Immature natural killer cell (primary cell): ENCODE measurements at regions not wholly inside any gene's neighbourhood (a gene's known extent, or its start where the extent isn't known, plus 50 kb on each side); places are given as distances from the start of the nearest gene placed in this dataset.
"Not testable (repeated sequence)": the region's sequence is repeated elsewhere in the genome, so short reads cannot be mapped to it uniquely, and the experiment has no call there.

Source experiments
- DNase-seq, 3 donors: peaks; one replicate each; pipeline ENCODE4 v3.0.0; 2022; ENCODE audit warnings: mixed read lengths in 1 of 3
- H3K27ac Mint-ChIP-seq, 6 donors: one replicate each; pipeline ENCODE4 v1.8.0; 2020; ENCODE audit warnings: mixed read lengths in 6 of 6, mild to moderate bottlenecking in 5 of 6, inconsistent platforms in 4 of 6, moderate library complexity in 3 of 6
- H3K27me3 Mint-ChIP-seq, 3 donors: one replicate each; pipeline ENCODE4 v1.8.0; 2020 to 2021; ENCODE audit warnings: low read depth in 3 of 3, mild to moderate bottlenecking in 3 of 3, mixed read lengths in 3 of 3, moderate library complexity in 3 of 3, inconsistent platforms in 1 of 3
- H3K36me3 Mint-ChIP-seq, 3 donors: one replicate each; pipeline ENCODE4 v1.8.0; 2020; ENCODE audit warnings: mixed read lengths in 3 of 3, inconsistent platforms in 2 of 3, mild to moderate bottlenecking in 2 of 3
- H3K4me1 Mint-ChIP-seq, 2 donors: one replicate each; pipeline ENCODE4 v1.8.0; 2020; ENCODE audit warnings: inconsistent platforms in 2 of 2, mild to moderate bottlenecking in 2 of 2, mixed read lengths in 2 of 2, moderate library complexity in 1 of 2
- H3K4me3 Mint-ChIP-seq, 5 donors: one replicate each; pipeline ENCODE4 v1.8.0; 2020; ENCODE audit warnings: mild to moderate bottlenecking in 5 of 5, mixed read lengths in 5 of 5, inconsistent platforms in 3 of 5, moderate library complexity in 3 of 5
- H3K9me3 Mint-ChIP-seq, 6 donors: one replicate each; pipeline ENCODE4 v1.8.0; 2020; ENCODE audit warnings: mild to moderate bottlenecking in 6 of 6, mixed read lengths in 6 of 6, inconsistent platforms in 4 of 6, moderate library complexity in 3 of 6

GRCh38 chr7:115637128-115637527 is 393.4 kb downstream of the TFEC start:
- H3K4me1 Mint-ChIP-seq, result no peaks in the 10 kb centered on the region
- DNase-seq, result no peak
- H3K9me3 Mint-ChIP-seq, result peaks cover 2 to 8% (median 3%) of the 10 kb centered on the region in 6 donors
- H3K4me3 Mint-ChIP-seq, result no peak overlapping the region
- H3K36me3 Mint-ChIP-seq, result no peaks in the 10 kb centered on the region
- H3K27me3 Mint-ChIP-seq, result peaks cover 0 to 5% (median 2%) of the 10 kb centered on the region in 3 donors
- H3K27ac Mint-ChIP-seq, result no peak overlapping the region

- Mint-ChIP-seq H3K36me3 (no peaks in the 10 kb centered on the region), H3K4me1 (no peaks in the 10 kb centered on the region), H3K4me3 (no peak overlapping the region), H3K27me3 (peaks cover 0 to 5% (median 0%) of the 10 kb centered on the region in 3 donors), H3K9me3 (peaks cover 0 to 4% (median 2%) of the 10 kb centered on the region in 6 donors), H3K27ac (no peak overlapping the region)
- DNase-seq, result no peak
Observed at GRCh38 chr7:115635876-115636275, 394.7 kb downstream of the TFEC start.

GRCh38 chr7:115635376-115635775 is 395.2 kb downstream of the TFEC start:
- no peak overlapping the region for H3K27ac Mint-ChIP-seq
- H3K36me3 Mint-ChIP-seq, result no peaks in the 10 kb centered on the region
- H3K4me1 Mint-ChIP-seq, result no peaks in the 10 kb centered on the region
- DNase-seq, result no peak
- peaks cover 0 to 5% (median 0%) of the 10 kb centered on the region in 3 donors for H3K27me3 Mint-ChIP-seq
- no peak overlapping the region for H3K4me3 Mint-ChIP-seq
- H3K9me3 Mint-ChIP-seq, result peaks cover 0 to 3% (median under 1%) of the 10 kb centered on the region in 6 donors

DNA sequence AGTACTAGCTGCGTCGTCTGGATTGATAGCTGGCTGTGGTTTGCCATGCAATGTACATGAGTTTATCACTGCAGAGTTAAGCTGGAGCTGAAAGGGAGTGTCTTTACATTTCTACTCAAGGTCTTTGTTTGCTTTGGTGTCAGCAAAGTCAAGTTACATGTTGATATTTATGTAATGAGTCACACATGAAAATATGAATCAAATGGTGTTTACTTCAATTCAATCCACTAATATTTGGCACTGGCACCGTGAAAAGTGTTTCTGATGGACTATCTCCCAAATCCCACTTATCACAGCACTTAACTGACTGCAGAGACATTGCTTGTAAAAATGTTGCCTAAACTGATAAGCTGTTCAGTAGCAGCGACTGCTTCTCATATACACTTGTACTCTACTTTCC is 395.9 kb downstream of the TFEC start:
- Mint-ChIP-seq H3K9me3 (peaks cover 0 to 2% (median 0%) of the 10 kb centered on the region in 6 donors), H3K4me3 (no peak overlapping the region), H3K4me1 (no peaks in the 10 kb centered on the region), H3K36me3 (no peaks in the 10 kb centered on the region), H3K27me3 (peaks cover 0 to 3% (median 0%) of the 10 kb centered on the region in 3 donors), H3K27ac (no peak overlapping the region)
- DNase-seq, result no peak

- H3K36me3 Mint-ChIP-seq, result no peaks in the 10 kb centered on the region
- H3K9me3 Mint-ChIP-seq, result peaks cover 0 to under 1% (median 0%) of the 10 kb centered on the region in 6 donors
- no peak overlapping the region for H3K27ac Mint-ChIP-seq
- no peaks in the 10 kb centered on the region for H3K4me1 Mint-ChIP-seq
- H3K27me3 Mint-ChIP-seq, result peaks cover 0 to 3% (median 0%) of the 10 kb centered on the region in 3 donors
- H3K4me3 Mint-ChIP-seq, result no peak overlapping the region
- DNase-seq, result no peak
Observed at GRCh38 chr7:115632636-115633035, 397.9 kb downstream of the TFEC start.

DNA sequence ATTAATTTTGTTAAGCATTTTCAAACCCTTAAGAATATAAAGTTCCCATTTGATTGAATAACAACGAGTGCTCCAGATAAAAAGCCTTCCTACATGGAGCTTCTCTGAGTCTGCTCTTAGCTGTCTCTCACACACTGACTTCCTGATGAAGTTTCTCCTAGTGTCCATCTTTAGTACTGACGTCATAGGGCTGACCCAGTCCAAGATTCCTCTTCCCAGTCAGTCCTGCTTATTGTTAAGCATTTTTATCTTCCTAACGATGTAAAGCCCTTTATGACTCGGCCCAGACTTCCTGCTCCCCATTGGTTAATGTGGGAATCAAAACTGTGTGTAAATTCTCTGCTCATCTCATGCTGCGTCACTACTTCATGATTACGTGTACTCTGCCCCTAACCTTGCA is 398.8 kb downstream of the TFEC start:
- Mint-ChIP-seq H3K4me1 (no peaks in the 10 kb centered on the region), H3K9me3 (no peaks in the 10 kb centered on the region), H3K4me3 (no peak overlapping the region), H3K36me3 (no peaks in the 10 kb centered on the region), H3K27ac (no peak overlapping the region), H3K27me3 (peaks cover 0 to 3% (median 0%) of the 10 kb centered on the region in 3 donors)
- no peak for DNase-seq

GRCh38 chr7:115630049-115630448 is 400.5 kb downstream of the TFEC start:
- DNase-seq, result no peak
- Mint-ChIP-seq H3K4me3 (no peak overlapping the region), H3K36me3 (no peaks in the 10 kb centered on the region), H3K27ac (no peak overlapping the region), H3K27me3 (peaks cover 0 to 3% (median 0%) of the 10 kb centered on the region in 3 donors), H3K4me1 (no peaks in the 10 kb centered on the region), H3K9me3 (peaks cover 0 to 1% (median 0%) of the 10 kb centered on the region in 6 donors)

GRCh38 chr7:115618676-115619075 is 411.9 kb downstream of the TFEC start:
- H3K9me3 Mint-ChIP-seq, result peaks cover 0 to 3% (median 0%) of the 10 kb centered on the region in 6 donors
- H3K4me3 Mint-ChIP-seq, result no peak overlapping the region
- H3K27me3 Mint-ChIP-seq, result peaks cover 0 to 2% (median 2%) of the 10 kb centered on the region in 3 donors
- no peak for DNase-seq
- no peaks in the 10 kb centered on the region for H3K36me3 Mint-ChIP-seq
- no peaks in the 10 kb centered on the region for H3K4me1 Mint-ChIP-seq
- no peak overlapping the region for H3K27ac Mint-ChIP-seq

GRCh38 chr7:115613836-115614235 is 416.7 kb downstream of the TFEC start:
- Mint-ChIP-seq H3K27ac (no peak overlapping the region), H3K27me3 (peaks cover 0 to 2% (median 0%) of the 10 kb centered on the region in 3 donors), H3K4me1 (no peaks in the 10 kb centered on the region), H3K36me3 (no peaks in the 10 kb centered on the region), H3K4me3 (no peak overlapping the region), H3K9me3 (no peaks in the 10 kb centered on the region)
- DNase-seq, result no peak

DNA sequence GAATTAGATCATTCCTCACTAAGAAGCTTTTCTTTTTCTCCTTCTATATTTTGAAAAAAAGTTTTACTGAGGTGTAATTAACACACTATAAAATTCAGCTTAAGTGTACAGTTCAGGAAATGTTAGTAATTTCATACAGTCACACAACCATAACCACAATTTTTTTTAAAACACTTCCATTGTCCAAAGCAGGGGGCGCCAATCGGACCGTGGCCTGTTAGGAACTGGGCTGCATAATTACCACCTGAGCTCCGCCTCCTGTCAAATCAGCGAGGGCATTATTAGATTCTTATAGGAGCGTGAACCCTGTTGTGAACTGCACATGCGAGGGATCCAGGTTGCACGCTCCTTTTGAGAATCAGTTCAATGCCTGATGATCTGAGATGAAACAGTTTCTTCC is 427.1 kb downstream of the TFEC start:
- Mint-ChIP-seq H3K4me1 (no peaks in the 10 kb centered on the region), H3K36me3 (no peaks in the 10 kb centered on the region), H3K4me3 (no peak overlapping the region), H3K27ac (no peak overlapping the region), H3K9me3 (peaks cover 0 to 5% (median 1%) of the 10 kb centered on the region in 6 donors), H3K27me3 (peaks cover 0 to 1% (median 1%) of the 10 kb centered on the region in 3 donors)
- DNase-seq, result no peak

- Mint-ChIP-seq H3K4me1 (no peaks in the 10 kb centered on the region), H3K9me3 (peaks cover 5 to 13% (median 7%) of the 10 kb centered on the region in 6 donors), H3K4me3 (no peak overlapping the region), H3K36me3 (no peaks in the 10 kb centered on the region), H3K27me3 (no peaks in the 10 kb centered on the region), H3K27ac (no peak overlapping the region)
- no peak for DNase-seq
Observed at GRCh38 chr7:115600207-115600606, 430.4 kb downstream of the TFEC start.

DNA sequence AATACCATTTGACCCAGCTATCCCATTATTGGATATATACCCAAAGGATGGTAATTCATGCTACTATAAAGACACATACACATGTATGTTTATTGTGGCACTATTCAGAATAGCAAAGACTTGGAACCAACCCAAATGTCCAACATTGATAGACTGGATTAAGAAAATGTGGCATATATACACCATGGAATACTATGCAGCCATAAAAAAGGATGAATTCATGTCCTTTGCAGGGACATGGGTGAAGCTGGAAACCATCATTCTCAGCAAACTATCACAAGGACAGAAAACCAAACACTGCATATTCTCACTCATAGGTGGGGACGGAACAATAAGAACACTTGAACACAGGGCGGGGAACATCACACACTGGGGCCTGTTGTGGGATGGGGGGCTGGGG is 431.4 kb downstream of the TFEC start:
- not testable (repeated sequence) for DNase-seq, H3K36me3 Mint-ChIP-seq, H3K4me1 Mint-ChIP-seq, H3K27ac Mint-ChIP-seq, H3K27me3 Mint-ChIP-seq, H3K4me3 Mint-ChIP-seq
- H3K9me3 Mint-ChIP-seq, result peaks cover 5 to 13% (median 8%) of the 10 kb centered on the region in 6 donors

GRCh38 chr7:115597220-115597619 is 433.3 kb downstream of the TFEC start:
- not testable (repeated sequence) for H3K27ac Mint-ChIP-seq, H3K4me1 Mint-ChIP-seq, H3K36me3 Mint-ChIP-seq, H3K4me3 Mint-ChIP-seq, DNase-seq, H3K27me3 Mint-ChIP-seq
- peaks cover 2 to 13% (median 10%) of the 10 kb centered on the region in 6 donors for H3K9me3 Mint-ChIP-seq

DNA sequence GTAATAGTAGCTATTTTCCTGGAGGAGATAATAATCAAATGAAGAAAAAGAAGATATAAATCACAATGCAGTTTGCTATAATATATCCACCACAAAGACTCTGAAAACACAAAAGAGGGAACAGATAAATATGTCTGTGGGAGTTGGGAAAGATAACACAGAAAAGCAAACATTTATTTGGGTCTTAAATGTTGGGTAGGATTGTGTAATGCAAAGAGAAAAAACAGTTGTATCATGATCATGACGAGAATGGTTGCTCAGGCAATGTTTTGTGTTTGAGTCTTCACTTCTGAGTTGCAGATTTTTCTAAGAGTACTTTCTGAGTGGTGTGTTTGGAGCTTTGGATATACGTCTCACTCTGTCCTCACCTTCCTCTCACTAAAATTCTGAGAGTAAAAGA is 437.5 kb downstream of the TFEC start:
- Mint-ChIP-seq H3K9me3 (peaks cover 0 to 11% (median 9%) of the 10 kb centered on the region in 6 donors), H3K4me3 (no peak overlapping the region), H3K4me1 (no peaks in the 10 kb centered on the region), H3K36me3 (no peaks in the 10 kb centered on the region), H3K27ac (no peak overlapping the region), H3K27me3 (peaks cover 2 to 6% (median 2%) of the 10 kb centered on the region in 3 donors)
- DNase-seq, result no peak

DNA sequence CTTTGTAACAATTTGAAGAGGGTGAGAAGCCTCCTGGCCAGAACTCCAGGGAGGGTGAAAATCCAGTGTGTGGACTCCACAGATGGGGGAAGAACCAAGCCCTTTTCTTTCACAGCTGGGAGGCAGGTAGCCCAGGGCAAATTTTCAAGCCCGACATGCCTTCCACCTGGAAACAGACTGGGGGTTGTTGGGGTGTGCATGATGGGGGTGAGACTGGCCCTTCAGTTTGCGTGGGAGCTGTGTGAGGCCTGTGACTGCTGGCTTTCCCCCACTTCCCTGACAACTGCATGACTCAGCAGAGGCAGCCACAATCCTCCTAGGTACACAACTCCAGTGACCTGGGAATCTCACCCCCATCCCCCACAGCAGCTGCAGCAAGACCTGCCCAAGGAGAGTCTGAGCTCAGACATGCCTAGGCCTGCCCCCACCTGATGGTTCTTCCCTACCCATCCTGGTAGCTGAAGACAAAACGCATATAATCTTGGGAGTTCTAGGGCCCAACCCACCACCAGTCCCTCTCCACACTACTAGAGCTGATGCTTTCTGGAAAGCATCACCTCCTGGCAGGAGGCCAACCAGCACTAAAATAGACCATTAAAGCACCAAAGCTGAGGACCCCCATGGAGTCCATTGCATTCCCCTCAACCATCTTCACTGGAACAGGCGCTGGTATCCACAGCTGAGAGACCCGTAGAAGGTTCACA is 445.4 kb downstream of the TFEC start:
- H3K4me1 Mint-ChIP-seq, result no peaks in the 10 kb centered on the region
- H3K27me3 Mint-ChIP-seq, result peaks cover 2 to 5% (median 3%) of the 10 kb centered on the region in 3 donors
- no peaks in the 10 kb centered on the region for H3K36me3 Mint-ChIP-seq
- no peak for DNase-seq
- H3K27ac Mint-ChIP-seq, result no peak overlapping the region
- H3K4me3 Mint-ChIP-seq, result no peak overlapping the region
- H3K9me3 Mint-ChIP-seq, result peaks cover 0 to 2% (median 0%) of the 10 kb centered on the region in 6 donors
